ENCODE measurements at regions not wholly inside any gene's neighbourhood (a gene's known extent, or its start where the extent isn't known, plus 50 kb on each side); places are given as distances from the start of the nearest gene placed in this dataset.

GRCh38 chr7:46000513-46000912, 79.4 kb upstream of the IGFBP3 start:
- no peaks in the 10 kb centered on the region for H4K20me1 ChIP-seq (ENCODE audit: insufficient read depth)
- H3K9me3 ChIP-seq (ENCODE audit: control insufficient read depth in 1 of 2, insufficient read depth in 1 of 2, low read depth in 1 of 2, low read length in 2 of 2): peaks cover 0 to 3% of the 10 kb centered on the region in 2 experiments; a peak in 1 of 4 replicates
- H3K27me3 ChIP-seq (ENCODE audit: insufficient read depth, low read length): no peaks in the 10 kb centered on the region
- ATAC-seq (no peak), DNase-seq (ENCODE audit: low read depth, low spot score) (no peak)
- BruUV-seq (replicated peaks): no TSS peak
- no peak overlapping the region for H2AFZ ChIP-seq (ENCODE audit: low read depth, low read length, poor library complexity, severe bottlenecking)
- H3K79me2 ChIP-seq (ENCODE audit: insufficient read depth, low read length): no peaks in the 10 kb centered on the region
- intact Hi-C loops (cut with micrococcal nuclease): no loop called here
- H3K9ac ChIP-seq (ENCODE audit: low read length): no peak overlapping the region
- no peaks in the 10 kb centered on the region for H3K36me3 ChIP-seq (ENCODE audit: control insufficient read depth in 1 of 2, insufficient read depth in 2 of 2, low read length in 2 of 2)
- no peak for TF ChIP-seq ZBTB33 (IDR thresholded peaks at IDR 0.05; ENCODE audit: extremely low read depth, insufficient replicate concordance, low read length)
- no peak for TF ChIP-seq CBX3 (IDR thresholded peaks at IDR 0.05; ENCODE audit: low read depth)
- no peak for TF ChIP-seq SRF (IDR thresholded peaks at IDR 0.05; ENCODE audit: low read depth)
- no peak for TF ChIP-seq ZFX (IDR thresholded peaks at IDR 0.05)
- no peak for TF ChIP-seq CEBPB (IDR thresholded peaks at IDR 0.05; ENCODE audit: low read depth)
- TF ChIP-seq SIN3A (IDR thresholded peaks at IDR 0.05; ENCODE audit: low read depth): no peak
- no peak for TF ChIP-seq ATF3 (IDR thresholded peaks at IDR 0.05)
- no peak for TF ChIP-seq REST (IDR thresholded peaks at IDR 0.05; ENCODE audit: low read depth)
- no peak for TF ChIP-seq FOSL1 (IDR thresholded peaks at IDR 0.05; ENCODE audit: low read depth)
- no peak for TF ChIP-seq TCF7L2 (IDR thresholded peaks at IDR 0.05; ENCODE audit: borderline replicate concordance, extremely low read depth, insufficient read depth, insufficient read length)
- no peak for TF ChIP-seq EZH2phosphoT487 (IDR thresholded peaks at IDR 0.05; ENCODE audit: borderline replicate concordance)
- TF ChIP-seq POLR2A (IDR thresholded peaks at IDR 0.05; ENCODE audit: borderline replicate concordance, extremely low read depth, insufficient read depth, insufficient read length): no peak
- no peak for TF ChIP-seq EGR1 (IDR thresholded peaks at IDR 0.05; ENCODE audit: low read depth)
- H3K4me1 ChIP-seq (ENCODE audit: control insufficient read depth in 1 of 2, insufficient read depth in 2 of 2, low read length in 2 of 2): peaks cover 0 to 14% of the 10 kb centered on the region in 2 experiments; a peak in 2 of 4 replicates
- H3K27ac ChIP-seq (ENCODE audit: low read depth, low read length): no peak overlapping the region
- CTCF ChIA-PET: no interaction called here
- no peaks in the 10 kb centered on the region for H3K9me2 ChIP-seq (ENCODE audit: insufficient read depth)
- POLR2A ChIA-PET: no interaction called here
- no peak overlapping the region for H3K4me2 ChIP-seq (ENCODE audit: low read length)
- RAD21 ChIA-PET (ENCODE audit: low non-redundant PET in 1 of 2, low total read pairs in 2 of 2, uncharacterized antibody in 2 of 2, unreplicated experiment in 2 of 2): no interaction called here
- H3K4me3 ChIP-seq (replicated peaks in 1 of 2; ENCODE audit: low read depth in 1 of 2, low read length in 2 of 2): no peak overlapping the region
